Thyroid gland (tissue), 4 donors: ENCODE measurements at regions not wholly inside any gene's neighbourhood (a gene's known extent, or its start where the extent isn't known, plus 50 kb on each side); places are given as distances from the start of the nearest gene placed in this dataset.

ENCODE experiments used
- CTCF ChIP-seq, 6 experiments: fragments of 200-600 bp in 3 of 6; fragments of 450-650 bp in 3 of 6; sonication (generic) in 3 of 6; IDR thresholded peaks; one replicate each; pipeline ENCODE4 v1.5.1; 2016 to 2019; ENCODE audit warnings: antibody characterized with exemption in 6 of 6, mild to moderate bottlenecking in 2 of 6, inconsistent platforms in 1 of 6, moderate library complexity in 1 of 6
- POLR2A ChIP-seq, 2 donors: fragments of 450-650 bp; IDR thresholded peaks; one replicate each; pipeline ENCODE4 v1.6.1; 2017; ENCODE audit warnings: antibody characterized with exemption in 2 of 2, mild to moderate bottlenecking in 2 of 2, moderate library complexity in 1 of 2

DNA sequence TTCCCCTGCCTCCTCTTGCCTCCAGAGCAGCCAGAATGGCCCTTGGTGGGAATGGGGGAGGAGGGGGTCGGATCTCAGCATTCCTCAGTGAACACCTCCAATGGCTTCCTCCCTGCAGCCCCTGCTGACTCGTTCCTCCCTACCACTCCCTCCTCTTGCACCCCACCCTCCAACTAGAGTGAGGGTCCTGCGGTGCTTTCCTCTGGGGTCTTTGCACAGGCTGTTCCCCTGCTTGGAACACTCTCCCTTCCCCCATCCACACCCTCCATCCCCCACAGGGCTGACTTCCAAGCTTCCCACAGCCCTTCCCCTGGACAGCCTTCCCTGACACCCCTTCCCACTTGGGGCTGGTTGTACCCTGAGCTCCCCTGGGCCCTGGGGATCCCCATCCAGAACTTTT lies 70.4 kb upstream of the NEK6 start:
- TF ChIP-seq CTCF (IDR thresholded peaks at IDR 0.05) (no peak), POLR2A (IDR thresholded peaks at IDR 0.05) (no peak)
